ENCODE measurements at regions not wholly inside any gene's neighbourhood (a gene's known extent, or its start where the extent isn't known, plus 50 kb on each side); places are given as distances from the start of the nearest gene placed in this dataset.

- Histone ChIP-seq H3K27me3 (replicated peaks; ENCODE audit: control insufficient read depth, insufficient read depth, low read length) (no peaks in the 10 kb centered on the region), H3K36me3 (ENCODE audit: control insufficient read depth, insufficient read depth, low read length) (no peaks in the 10 kb centered on the region), H3K9me3 (no peaks in the 10 kb centered on the region), H3K4me1 (no peaks in the 10 kb centered on the region), H3K4me3 (ENCODE audit: low read depth, low read length) (no peak overlapping the region)
- POLR2A ChIA-PET: no interaction called here
- intact Hi-C loops (cut with micrococcal nuclease; ENCODE audit: unreplicated experiment): no loop called here
- no TSS peak for BruUV-seq (replicated peaks)
- Mint-ChIP-seq H3K4me1 (ENCODE audit: low read depth, unreplicated experiment) (no peaks in the 10 kb centered on the region), H3K27me3 (ENCODE audit: insufficient read depth, unreplicated experiment) (peaks cover 1% of the 10 kb centered on the region), H3K27ac (ENCODE audit: unreplicated experiment) (no peak overlapping the region), H3K9me3 (ENCODE audit: unreplicated experiment) (peaks cover 9% of the 10 kb centered on the region), H3K4me3 (ENCODE audit: unreplicated experiment) (no peak overlapping the region), H3K36me3 (ENCODE audit: insufficient read depth, unreplicated experiment) (no peaks in the 10 kb centered on the region)
- DNase-seq: no peak
- CTCF ChIA-PET: interaction anchor here (0.6 kb wide), 1 partner anchor 11 kb away, joined by 3 read pairs; no protein-coding TSS in a partner anchor
- no peak for TF ChIP-seq CTCF (IDR thresholded peaks at IDR 0.05; ENCODE audit: insufficient read depth in 1 of 2, low read depth in 1 of 2, low read length in 1 of 2, severe bottlenecking in 1 of 2, unreplicated experiment in 1 of 2)
Observed at GRCh38 chr2:33762636-33763035, 163.5 kb upstream of the FAM98A start.

GRCh38 chr2:33746208-33746800 lies 147.2 kb upstream of the FAM98A start:
- H3K4me1 Mint-ChIP-seq (ENCODE audit: low read depth, unreplicated experiment): no peaks in the 10 kb centered on the region
- peaks cover 13% of the 10 kb centered on the region for H3K9me3 Mint-ChIP-seq (ENCODE audit: unreplicated experiment)
- no peak overlapping the region for H3K4me3 ChIP-seq (ENCODE audit: low read depth, low read length)
- BruUV-seq (replicated peaks): no TSS peak
- H3K9me3 ChIP-seq: no peaks in the 10 kb centered on the region; the same call in 1 of the 2 replicates
- TF ChIP-seq CTCF (IDR thresholded peaks at IDR 0.05; ENCODE audit: insufficient read depth in 1 of 2, low read depth in 1 of 2, low read length in 1 of 2, severe bottlenecking in 1 of 2, unreplicated experiment in 1 of 2): no peak
- ChIA-PET CTCF (no interaction called here), POLR2A (no interaction called here)
- H3K36me3 Mint-ChIP-seq (ENCODE audit: insufficient read depth, unreplicated experiment): no peaks in the 10 kb centered on the region
- intact Hi-C loops (cut with micrococcal nuclease; ENCODE audit: unreplicated experiment): no loop called here
- no peaks in the 10 kb centered on the region for H3K27me3 ChIP-seq (replicated peaks; ENCODE audit: control insufficient read depth, insufficient read depth, low read length)
- no peaks in the 10 kb centered on the region for H3K36me3 ChIP-seq (ENCODE audit: control insufficient read depth, insufficient read depth, low read length)
- no peak overlapping the region for H3K27ac Mint-ChIP-seq (ENCODE audit: unreplicated experiment)
- no peak overlapping the region for H3K4me3 Mint-ChIP-seq (ENCODE audit: unreplicated experiment)
- no peaks in the 10 kb centered on the region for H3K27me3 Mint-ChIP-seq (ENCODE audit: insufficient read depth, unreplicated experiment)
- no peak for DNase-seq
- H3K4me1 ChIP-seq: no peaks in the 10 kb centered on the region

- DNase-seq: no peak
- CTCF ChIA-PET: no interaction called here
- intact Hi-C loops (cut with micrococcal nuclease; ENCODE audit: unreplicated experiment): no loop called here
- BruUV-seq (replicated peaks): no TSS peak
- Mint-ChIP-seq H3K4me3 (ENCODE audit: unreplicated experiment) (no peak overlapping the region), H3K9me3 (ENCODE audit: unreplicated experiment) (no peaks in the 10 kb centered on the region), H3K27ac (ENCODE audit: unreplicated experiment) (no peak overlapping the region), H3K36me3 (ENCODE audit: insufficient read depth, unreplicated experiment) (no peaks in the 10 kb centered on the region), H3K4me1 (ENCODE audit: low read depth, unreplicated experiment) (no peaks in the 10 kb centered on the region), H3K27me3 (ENCODE audit: insufficient read depth, unreplicated experiment) (no peaks in the 10 kb centered on the region)
- Histone ChIP-seq H3K4me1 (no peaks in the 10 kb centered on the region), H3K36me3 (ENCODE audit: control insufficient read depth, insufficient read depth, low read length) (no peaks in the 10 kb centered on the region), H3K27me3 (replicated peaks; ENCODE audit: control insufficient read depth, insufficient read depth, low read length) (no peaks in the 10 kb centered on the region), H3K9me3 (no peaks in the 10 kb centered on the region), H3K4me3 (ENCODE audit: low read depth, low read length) (no peak overlapping the region)
- POLR2A ChIA-PET: no interaction called here
- TF ChIP-seq CTCF (IDR thresholded peaks at IDR 0.05; ENCODE audit: insufficient read depth in 1 of 2, low read depth in 1 of 2, low read length in 1 of 2, severe bottlenecking in 1 of 2, unreplicated experiment in 1 of 2): no peak
Observed at GRCh38 chr2:33735096-33735495, 136.0 kb upstream of the FAM98A start.

Data from Caco-2 (cell line).